HG03060 (cell line): ENCODE measurements at regions not wholly inside any gene's neighbourhood (a gene's known extent, or its start where the extent isn't known, plus 50 kb on each side); places are given as distances from the start of the nearest gene placed in this dataset.

Experiments used
- ATAC-seq: cut with Tn5 transposase; IDR thresholded peaks from one replicate; pipeline ENCODE4 v1.9.1; 2021; ENCODE audit warnings: low read depth, moderate number of reproducible peaks; ENCODE audit not compliant: unreplicated experiment

DNA sequence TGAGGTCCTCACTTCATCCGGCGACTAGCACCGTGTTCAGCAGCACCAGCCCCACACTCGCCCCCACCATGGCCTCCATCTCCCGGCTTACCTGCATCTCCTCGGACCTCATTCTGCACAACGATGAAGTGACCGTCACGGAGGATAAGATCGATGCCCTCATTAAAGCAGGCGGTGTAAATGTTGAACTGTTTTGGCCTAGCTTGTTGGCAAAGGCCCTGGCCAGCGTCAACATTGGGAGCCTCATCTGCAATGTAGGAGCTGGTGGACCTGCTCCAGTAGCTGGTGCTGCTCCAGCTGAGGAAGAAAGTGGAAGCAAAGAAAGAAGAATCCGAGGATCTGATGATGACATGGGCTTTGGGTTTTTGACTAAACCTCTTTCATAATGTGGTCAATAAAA is 70.5 kb upstream of the MYCN start:
- ATAC-seq: no peak

GRCh38 chr2:15870565-15870964 is 69.8 kb upstream of the MYCN start:
- no peak for ATAC-seq

- ATAC-seq: no peak
Observed at GRCh38 chr2:15871239-15871783, 69.0 kb upstream of the MYCN start.

DNA sequence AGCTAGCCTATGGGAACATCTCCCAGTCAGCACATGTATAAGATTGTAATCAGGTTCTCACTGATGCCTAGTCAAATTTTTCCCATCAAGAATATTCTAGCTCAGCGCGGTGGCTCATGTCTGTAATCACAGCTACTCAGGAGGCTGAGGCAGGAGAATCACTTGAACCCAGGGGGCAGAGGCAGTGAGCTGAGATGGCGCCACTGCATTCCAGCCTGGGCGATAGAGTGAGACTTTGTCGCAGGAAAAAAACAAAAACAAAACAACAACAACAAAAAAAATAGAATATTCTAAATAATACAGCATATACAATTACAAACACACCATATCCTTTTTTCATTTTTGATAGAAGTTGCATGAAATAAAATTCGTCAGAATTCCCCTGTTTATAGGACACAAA is 67.5 kb upstream of the MYCN start:
- no peak for ATAC-seq

- ATAC-seq: no peak
Observed at GRCh38 chr2:15874321-15874720, 66.0 kb upstream of the MYCN start.

GRCh38 chr2:15874854-15875804 is 65.2 kb upstream of the MYCN start:
- no peak for ATAC-seq

GRCh38 chr2:15875969-15876705 is 64.2 kb upstream of the MYCN start:
- ATAC-seq: no peak

DNA sequence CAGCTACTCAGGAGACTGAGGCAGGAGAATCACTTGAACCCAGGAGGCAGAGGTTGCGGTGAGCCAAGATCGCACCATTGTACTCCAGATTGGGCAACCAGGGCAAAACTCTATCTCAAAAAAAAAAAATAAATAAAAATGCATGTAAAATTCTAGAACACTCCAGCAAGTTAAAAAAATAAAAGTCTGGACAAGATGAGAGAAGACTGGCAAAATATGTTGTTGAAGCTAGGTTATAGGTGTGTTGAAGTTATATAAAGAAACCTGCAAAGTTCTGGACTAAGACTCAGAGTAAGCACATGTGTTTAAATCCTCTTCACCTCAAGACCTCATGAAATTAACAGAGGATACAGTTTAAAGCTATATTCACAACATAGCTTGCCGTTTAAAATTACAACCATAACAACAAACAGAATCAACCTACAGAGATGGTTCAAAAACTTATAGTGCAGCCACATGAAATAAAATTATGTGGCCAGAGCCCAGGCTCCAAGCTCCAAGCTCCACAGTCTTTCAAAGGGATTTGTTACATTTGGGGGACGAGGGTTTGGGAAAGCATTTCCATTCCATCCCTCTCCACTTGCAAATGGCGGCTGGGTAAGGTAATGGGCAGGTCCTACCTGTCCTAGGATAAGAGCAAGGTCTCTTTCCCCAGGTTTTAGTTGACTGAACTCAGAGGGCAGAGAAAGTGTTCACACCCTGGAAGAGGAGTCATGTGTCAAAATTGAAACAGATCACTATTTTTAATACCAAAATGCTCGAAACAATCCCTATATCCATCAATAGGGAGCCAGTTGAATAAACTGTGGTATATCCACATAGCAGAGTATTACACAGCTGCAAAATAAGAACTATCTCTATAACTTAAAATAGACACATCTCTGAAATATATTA is 59.9 kb upstream of the MYCN start:
- ATAC-seq: no peak

GRCh38 chr2:15881120-15881433 is 59.3 kb upstream of the MYCN start:
- no peak for ATAC-seq

DNA sequence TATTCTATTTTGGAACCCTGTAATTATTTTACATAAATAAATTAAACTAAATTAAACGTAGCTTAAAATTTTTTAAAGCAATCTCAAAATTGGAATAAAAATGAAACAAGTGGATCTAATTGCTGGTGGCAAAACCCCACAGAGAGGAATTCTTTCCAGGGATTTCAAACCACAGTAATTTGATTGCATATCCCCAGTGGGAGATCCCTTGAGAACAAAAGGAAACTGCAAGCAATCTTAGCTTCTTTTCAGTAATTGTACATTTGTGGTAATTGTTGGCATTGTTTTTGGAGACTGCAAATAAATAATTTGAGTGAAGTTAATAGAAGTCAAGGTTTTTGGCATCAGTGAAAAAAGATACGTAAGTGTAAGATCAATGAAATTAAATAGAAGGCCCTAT is 58.7 kb upstream of the MYCN start:
- ATAC-seq: no peak

DNA sequence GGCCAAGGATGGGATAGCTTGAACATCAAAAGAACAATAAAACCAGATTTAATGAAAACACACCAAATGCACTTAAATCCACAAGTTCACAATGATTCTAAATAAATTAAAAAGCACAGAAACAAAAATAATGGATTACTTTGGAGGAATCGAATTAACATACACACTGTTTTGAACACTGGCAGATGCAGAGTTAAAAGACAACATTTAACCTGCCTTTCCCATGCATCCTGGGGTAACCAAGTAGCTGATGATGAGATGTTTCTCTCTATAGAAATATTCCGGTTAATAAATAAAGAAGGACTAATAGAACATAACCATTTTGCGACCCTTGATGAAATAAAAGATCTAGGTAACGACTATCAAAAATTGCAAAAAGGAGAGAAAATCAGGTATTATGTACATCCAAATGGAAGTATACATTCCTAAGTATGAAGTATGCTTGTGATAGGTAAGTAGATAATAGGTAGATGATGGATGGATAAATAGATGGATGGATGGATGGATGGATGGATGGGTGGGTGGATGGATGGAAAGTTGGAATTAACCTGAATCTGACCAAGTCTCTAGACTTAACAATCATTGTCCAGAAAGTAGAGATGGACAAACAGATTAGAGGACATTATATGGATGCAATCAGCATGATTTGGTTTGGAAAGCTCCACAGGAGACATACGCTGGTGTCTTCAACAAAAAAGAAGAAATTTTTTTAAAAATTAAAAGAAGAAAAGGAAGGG is 57.4 kb upstream of the MYCN start:
- ATAC-seq: no peak

GRCh38 chr2:15883684-15884083 is 56.7 kb upstream of the MYCN start:
- ATAC-seq: no peak

DNA sequence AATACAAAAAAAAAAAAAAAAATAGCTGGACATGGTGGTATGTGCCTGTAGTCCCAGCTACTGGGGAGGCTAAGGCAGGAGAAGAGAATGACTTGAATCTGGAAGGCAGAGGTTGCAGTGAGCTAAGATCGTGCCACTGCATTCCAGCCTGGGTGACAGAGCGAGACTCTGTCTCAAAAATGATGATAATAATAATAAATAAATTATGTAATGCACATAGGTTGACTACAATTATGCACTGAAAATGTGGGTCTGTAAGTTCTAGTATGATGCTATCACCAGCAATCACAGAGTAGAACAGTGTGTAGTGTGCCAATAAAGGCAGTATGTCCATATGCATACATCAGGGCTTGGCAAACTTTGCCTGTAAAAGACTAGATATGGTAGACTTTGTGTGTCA is 55.6 kb upstream of the MYCN start:
- no peak for ATAC-seq

GRCh38 chr2:15886231-15886630 is 54.1 kb upstream of the MYCN start:
- no peak for ATAC-seq

DNA sequence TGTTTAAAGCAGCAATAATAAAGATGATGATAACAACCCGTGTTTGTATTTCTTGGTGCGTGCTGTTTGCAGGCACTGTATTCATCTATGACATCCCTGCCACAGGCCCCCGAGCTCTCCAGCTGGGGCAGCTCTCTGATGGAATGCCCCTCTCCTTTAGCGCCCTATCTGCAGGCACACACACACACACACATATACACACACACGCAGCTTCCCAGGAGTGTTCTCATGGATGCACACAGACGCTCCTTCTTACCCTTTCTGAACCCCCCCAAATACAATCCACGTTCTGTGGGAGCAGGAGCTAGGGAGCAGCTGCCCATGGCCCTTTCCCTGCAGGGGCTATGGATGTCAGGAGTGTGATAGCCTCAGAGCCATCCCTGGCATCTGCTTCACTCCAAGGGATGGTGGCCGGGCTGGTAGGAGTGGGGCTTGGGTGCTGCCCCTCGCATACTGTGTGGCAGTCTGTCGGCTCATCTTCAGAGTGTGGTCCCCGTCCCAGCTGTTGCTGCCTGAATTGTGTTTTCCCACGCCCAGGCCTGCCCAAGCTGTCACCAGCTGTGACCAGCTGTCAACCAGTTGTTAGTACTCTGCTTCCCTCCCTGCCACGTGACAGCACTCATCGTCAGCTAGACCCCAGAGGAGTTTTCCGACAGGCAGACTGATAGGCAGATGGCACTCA is 50.8 kb upstream of the MYCN start:
- no peak for ATAC-seq

DNA sequence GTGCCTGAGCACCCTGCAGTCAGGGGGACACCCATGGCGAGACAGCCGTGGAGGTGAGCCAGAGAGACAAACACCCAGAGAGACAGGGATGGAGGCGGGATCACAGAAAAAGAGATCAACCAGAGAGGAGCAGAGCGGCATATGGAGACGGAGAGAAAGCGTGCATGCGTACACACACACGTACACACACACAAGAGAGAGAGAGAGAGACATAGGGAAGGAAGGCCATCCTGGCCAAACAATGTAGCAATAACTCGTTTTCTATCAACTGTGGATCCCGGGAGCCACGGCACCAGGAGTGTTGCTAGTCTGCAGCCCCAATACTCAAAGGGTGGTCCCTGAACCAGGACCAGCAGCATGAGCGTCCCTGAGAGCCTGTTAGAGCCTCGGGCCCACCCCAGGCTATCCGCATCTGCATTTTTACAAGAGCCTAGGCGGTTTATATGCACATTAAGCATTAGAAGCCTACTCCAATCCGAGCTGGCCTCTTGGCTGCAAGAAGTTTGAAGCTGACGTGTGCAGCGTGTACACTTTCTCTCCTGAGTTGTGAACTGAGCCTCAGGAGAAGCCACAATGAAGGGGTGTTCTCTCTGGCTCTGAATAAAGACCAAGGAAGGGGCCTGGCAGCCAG is 50.1 kb upstream of the MYCN start:
- ATAC-seq: no peak
